ENCODE measurements at regions not wholly inside any gene's neighbourhood (a gene's known extent, or its start where the extent isn't known, plus 50 kb on each side); places are given as distances from the start of the nearest gene placed in this dataset.

GRCh38 chr3:78015856-78016255, 976.0 kb downstream of the ROBO2 start:
- intact Hi-C loops (cut with DNase I) = no loop called here
- H3K27ac ChIP-seq = no peak overlapping the region
- TF ChIP-seq CTCF (IDR thresholded peaks at IDR 0.05) = no peak

GRCh38 chr3:78021710-78022109, 981.8 kb downstream of the ROBO2 start:
- intact Hi-C loops (cut with DNase I) = no loop called here
- H3K36me3 ChIP-seq = no peaks in the 10 kb centered on the region
- H3K27me3 ChIP-seq = no peaks in the 10 kb centered on the region
- H3K9me3 ChIP-seq = no peaks in the 10 kb centered on the region
- TF ChIP-seq CTCF (IDR thresholded peaks at IDR 0.05) = no peak
- no peak overlapping the region for H3K9ac ChIP-seq (ENCODE audit: low read depth in 2 of 2, low read length in 2 of 2)
- no peak overlapping the region for H3K27ac ChIP-seq
- DNase-seq = no peak
- no peaks in the 10 kb centered on the region for H3K4me1 ChIP-seq
- H3K4me3 ChIP-seq = no peak overlapping the region

More at GRCh38 chr3:78015856-78016255, 976.0 kb downstream of the ROBO2 start:
- Histone ChIP-seq H3K27me3 (no peaks in the 10 kb centered on the region), H3K9ac (ENCODE audit: low read depth in 2 of 2, low read length in 2 of 2) (no peak overlapping the region), H3K9me3 (no peaks in the 10 kb centered on the region), H3K4me3 (no peak overlapping the region), H3K36me3 (no peaks in the 10 kb centered on the region), H3K4me1 (no peaks in the 10 kb centered on the region)
- no peak for DNase-seq

- TF ChIP-seq CTCF (IDR thresholded peaks at IDR 0.05) = no peak
- H3K9ac ChIP-seq (ENCODE audit: low read depth in 2 of 2, low read length in 2 of 2) = no peak overlapping the region
- no peaks in the 10 kb centered on the region for H3K27me3 ChIP-seq
- no peak overlapping the region for H3K27ac ChIP-seq
- no peaks in the 10 kb centered on the region for H3K9me3 ChIP-seq
- no peaks in the 10 kb centered on the region for H3K4me1 ChIP-seq
- H3K36me3 ChIP-seq = no peaks in the 10 kb centered on the region
- intact Hi-C loops (cut with DNase I) = no loop called here
- DNase-seq = no peak
- no peak overlapping the region for H3K4me3 ChIP-seq
Observed at GRCh38 chr3:78022232-78022631, 982.3 kb downstream of the ROBO2 start.

- H3K9me3 ChIP-seq = no peaks in the 10 kb centered on the region
- no peak for DNase-seq
- intact Hi-C loops (cut with DNase I) = no loop called here
- no peak for TF ChIP-seq CTCF (IDR thresholded peaks at IDR 0.05)
- H3K27me3 ChIP-seq = no peaks in the 10 kb centered on the region
- H3K4me3 ChIP-seq = no peak overlapping the region
- no peak overlapping the region for H3K27ac ChIP-seq
- no peak overlapping the region for H3K9ac ChIP-seq (ENCODE audit: low read depth in 2 of 2, low read length in 2 of 2)
- H3K4me1 ChIP-seq = no peaks in the 10 kb centered on the region
- no peaks in the 10 kb centered on the region for H3K36me3 ChIP-seq
Observed at GRCh38 chr3:78023257-78023656, 983.4 kb downstream of the ROBO2 start.

- H3K9me3 ChIP-seq = no peaks in the 10 kb centered on the region
- H3K27me3 ChIP-seq = no peaks in the 10 kb centered on the region
- no peak overlapping the region for H3K27ac ChIP-seq
- DNase-seq = no peak
- H3K36me3 ChIP-seq = no peaks in the 10 kb centered on the region
- intact Hi-C loops (cut with DNase I) = no loop called here
- no peaks in the 10 kb centered on the region for H3K4me1 ChIP-seq
- no peak for TF ChIP-seq CTCF (IDR thresholded peaks at IDR 0.05)
- no peak overlapping the region for H3K9ac ChIP-seq (ENCODE audit: low read depth in 2 of 2, low read length in 2 of 2)
- no peak overlapping the region for H3K4me3 ChIP-seq
Observed at GRCh38 chr3:78025916-78026315, 986.0 kb downstream of the ROBO2 start.

All from colonic mucosa (tissue), 4 donors.